ENCODE measurements at regions not wholly inside any gene's neighbourhood (a gene's known extent, or its start where the extent isn't known, plus 50 kb on each side); places are given as distances from the start of the nearest gene placed in this dataset.
"Not testable (repeated sequence)": the region's sequence is repeated elsewhere in the genome, so short reads cannot be mapped to it uniquely, and the experiment has no call there.

GRCh38 chr5:126002222-126002897 lies 420.8 kb upstream of the GRAMD2B start:
- no peak for DNase-seq

GRCh38 chr5:126003309-126003708 lies 419.9 kb upstream of the GRAMD2B start:
- DNase-seq = no peak

- no peak for DNase-seq
Measured at GRCh38 chr5:126004636-126005035, 418.6 kb upstream of the GRAMD2B start.

GRCh38 chr5:126007841-126008240 lies 415.4 kb upstream of the GRAMD2B start:
- DNase-seq = no peak

DNA sequence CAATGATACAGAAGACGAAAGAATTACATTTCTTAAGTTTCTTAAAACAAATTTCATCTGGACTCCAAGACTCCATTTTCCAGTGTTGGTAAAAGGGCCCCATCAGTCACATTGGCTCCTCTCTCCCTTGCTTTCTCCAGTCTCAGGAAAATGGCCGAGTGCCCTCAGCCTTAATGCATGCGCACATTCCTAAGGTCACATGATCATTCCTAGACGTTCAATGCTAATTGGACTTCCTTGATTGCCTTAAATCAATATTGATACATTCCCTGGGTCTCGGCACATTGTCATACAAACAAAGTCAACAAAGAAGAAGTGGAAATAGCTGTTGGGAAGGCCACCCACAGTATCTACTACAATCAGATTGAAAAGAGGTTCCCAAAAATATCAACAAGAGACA lies 413.6 kb upstream of the GRAMD2B start:
- DNase-seq = no peak

DNA sequence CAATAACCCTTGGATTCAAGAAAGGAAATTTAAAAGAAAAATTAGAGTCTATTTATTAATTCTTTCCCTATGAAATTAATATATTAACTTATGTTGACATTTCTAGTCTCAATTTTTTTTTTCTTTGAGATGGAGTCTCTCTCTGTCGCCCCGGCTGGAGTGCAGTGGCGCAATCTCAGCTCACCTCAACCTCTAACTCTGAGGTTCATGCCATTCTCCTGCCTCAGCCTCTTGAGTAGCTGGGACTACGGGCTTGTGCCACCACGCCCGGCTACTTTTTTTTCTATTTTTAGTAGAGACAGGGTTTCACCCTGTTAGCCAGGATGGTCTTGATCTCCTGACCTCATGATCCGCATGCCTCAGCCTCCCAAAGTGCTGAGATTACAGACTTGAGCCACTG lies 411.7 kb upstream of the GRAMD2B start:
- DNase-seq = not testable (repeated sequence)

DNA sequence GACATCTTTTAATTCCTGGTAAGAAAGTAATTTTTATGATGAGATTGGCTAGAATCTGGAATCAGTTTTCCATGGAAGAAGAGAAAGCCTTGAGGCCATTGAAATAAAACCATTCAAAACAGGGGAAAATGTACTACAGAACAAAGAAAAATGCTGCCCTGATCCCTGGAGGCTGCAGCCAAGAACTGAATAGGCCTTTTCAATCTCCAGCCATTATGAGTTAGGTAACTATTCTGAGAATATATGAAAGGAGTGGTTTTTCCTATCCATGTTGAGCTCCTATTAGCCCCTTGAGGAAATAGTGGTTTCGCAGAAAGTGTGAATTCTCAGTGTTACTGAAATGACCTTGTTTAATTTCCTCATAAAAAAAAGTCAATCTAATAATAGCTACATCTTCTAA lies 408.5 kb upstream of the GRAMD2B start:
- no peak for DNase-seq

DNA sequence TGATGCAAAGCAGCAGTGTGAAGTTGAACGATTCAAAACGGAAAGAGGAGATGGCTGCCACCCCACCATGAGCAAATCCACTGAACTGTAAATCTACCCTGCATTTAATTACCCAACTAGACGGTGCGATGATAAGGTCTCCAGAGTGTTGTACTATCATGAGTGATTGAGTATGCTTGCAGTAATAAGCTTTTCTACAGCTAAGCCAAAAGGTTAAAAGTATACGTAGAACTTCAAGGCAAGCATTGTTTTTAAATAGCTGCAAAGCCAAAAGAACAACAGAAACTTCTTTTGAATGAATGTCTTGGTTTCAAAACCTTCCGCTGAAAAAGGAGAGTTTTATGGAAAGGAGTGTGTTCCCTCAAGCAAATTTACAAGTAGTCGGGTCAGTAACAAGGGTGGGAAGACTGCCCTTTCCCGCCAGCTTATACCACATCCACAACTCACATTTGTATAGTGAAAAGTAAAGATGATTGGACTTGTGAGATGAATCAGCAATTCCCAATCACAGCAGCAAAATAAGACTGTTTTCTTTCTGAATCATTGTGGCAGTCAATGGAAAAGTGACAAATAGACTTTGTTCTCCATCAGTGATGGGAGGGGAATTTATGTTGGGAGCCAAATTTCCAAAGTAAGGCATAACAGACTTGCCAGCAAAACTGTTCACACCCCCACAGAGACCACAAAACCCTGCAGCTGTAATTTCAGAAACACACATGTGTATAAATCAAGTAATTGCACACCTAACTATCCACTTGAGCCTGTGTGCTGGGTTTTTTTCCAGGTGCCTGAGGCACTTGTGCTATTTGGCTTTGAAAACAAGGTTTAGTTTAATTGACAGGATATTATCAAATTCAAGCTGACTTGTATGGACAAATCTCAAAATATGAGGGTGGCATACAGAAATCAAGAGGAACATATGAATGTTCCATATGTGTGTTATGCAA lies 407.7 kb upstream of the GRAMD2B start:
- DNase-seq = no peak

DNA sequence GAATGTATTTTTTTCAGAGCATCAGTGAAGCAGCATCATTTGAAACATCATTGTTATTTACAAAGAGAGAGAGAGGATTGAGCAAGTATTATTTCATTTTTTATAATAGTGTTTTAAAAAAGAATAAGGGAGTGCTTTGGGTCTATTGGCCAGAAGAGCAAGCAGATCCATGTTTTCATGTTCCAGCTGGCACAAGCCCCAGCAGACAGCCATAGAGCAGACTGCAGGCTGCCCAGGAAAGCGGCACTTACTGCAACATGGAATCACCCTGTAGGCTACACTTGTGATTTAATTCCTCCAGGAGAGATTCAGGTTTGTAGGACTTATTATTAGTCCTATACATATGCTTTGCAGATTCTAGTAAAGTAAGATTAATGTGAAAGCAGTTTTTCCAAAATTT lies 407.0 kb upstream of the GRAMD2B start:
- DNase-seq = no peak

GRCh38 chr5:126017096-126017495 lies 406.1 kb upstream of the GRAMD2B start:
- no peak for DNase-seq

DNA sequence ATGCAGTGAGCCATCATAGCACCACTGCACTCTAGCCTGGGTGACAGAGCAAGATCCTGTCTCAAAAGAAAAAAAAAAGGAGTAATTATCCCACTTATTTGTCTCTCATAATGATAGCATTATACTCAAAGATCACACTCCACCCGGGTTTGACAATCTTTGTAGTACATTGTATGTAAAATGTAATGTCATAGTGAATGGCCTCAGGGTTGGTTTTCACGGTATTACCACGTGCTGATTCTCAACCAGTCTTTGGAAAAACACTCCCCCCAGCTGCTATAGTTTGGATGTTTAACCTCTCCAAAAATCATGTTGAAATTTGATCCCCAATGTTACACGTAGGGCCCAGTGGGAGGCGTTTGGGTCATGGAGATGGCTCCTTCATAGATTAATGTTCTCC lies 402.4 kb upstream of the GRAMD2B start:
- DNase-seq = no peak

DNA sequence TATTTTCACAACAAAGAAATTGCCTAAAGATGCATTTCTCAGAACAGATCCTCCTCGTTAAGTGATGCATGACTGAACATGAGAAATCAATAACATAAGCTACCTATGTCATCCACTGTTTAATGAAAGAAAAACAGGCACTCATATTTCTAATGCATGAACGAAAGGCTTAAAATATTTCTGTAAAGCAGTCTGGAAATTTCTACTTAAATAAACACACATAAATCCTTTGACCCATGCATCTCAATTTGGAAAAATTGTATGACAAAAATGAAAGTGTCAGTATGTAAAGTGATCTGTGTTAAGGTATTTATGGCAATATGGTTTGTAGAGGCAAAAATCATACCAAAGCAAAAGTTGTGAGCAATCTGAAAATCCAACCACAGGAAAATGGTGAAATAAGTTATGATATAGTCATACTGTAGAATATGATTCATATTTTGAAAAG lies 399.2 kb upstream of the GRAMD2B start:
- DNase-seq = no peak

DNA sequence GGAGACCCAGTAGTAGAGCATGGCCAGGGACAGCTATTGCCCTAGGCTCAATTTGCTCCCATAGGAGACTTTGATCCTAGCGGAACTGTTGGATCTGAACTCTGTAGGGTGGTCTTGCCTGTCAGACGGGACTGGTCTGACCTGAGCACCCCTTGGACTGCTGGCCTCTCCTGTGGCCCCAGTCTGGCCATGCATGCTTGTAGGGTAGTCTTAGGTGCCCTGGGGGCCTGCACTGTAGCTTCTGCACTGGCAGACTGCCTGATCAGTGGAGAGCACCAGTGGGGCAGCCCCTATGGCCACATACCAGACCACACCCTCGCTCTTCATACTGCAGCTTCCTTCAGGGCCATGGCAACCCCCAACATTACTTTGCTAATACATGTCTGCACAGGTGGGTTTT lies 396.1 kb upstream of the GRAMD2B start:
- DNase-seq = no peak

GRCh38 chr5:126027652-126028051 lies 395.6 kb upstream of the GRAMD2B start:
- no peak for DNase-seq

- DNase-seq = no peak
Measured at GRCh38 chr5:126028336-126028735, 394.9 kb upstream of the GRAMD2B start.

GRCh38 chr5:126029282-126029681 lies 393.9 kb upstream of the GRAMD2B start:
- DNase-seq = not testable (repeated sequence)

DNA sequence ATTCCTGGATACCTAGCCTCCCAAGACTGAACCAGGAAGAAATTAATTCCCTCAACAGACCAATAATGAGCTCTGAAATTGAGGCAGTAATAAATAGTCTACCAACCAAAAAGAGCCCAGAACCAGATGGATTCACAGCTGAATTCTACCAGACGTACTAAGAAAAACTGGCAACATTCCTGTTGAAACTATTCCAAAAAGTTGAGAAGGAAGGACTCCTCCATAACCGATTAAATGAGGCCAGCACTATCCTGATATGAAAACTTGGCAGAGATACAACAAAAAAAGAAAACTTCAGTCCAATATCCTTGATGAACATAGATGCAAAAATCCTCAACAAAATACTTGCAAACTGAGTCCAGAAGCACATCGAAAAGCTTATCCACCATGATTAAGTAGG lies 392.5 kb upstream of the GRAMD2B start:
- DNase-seq = no peak

- DNase-seq = no peak
Measured at GRCh38 chr5:126031989-126032716, 391.1 kb upstream of the GRAMD2B start.

- no peak for DNase-seq
Measured at GRCh38 chr5:126043688-126044087, 379.5 kb upstream of the GRAMD2B start.

DNA sequence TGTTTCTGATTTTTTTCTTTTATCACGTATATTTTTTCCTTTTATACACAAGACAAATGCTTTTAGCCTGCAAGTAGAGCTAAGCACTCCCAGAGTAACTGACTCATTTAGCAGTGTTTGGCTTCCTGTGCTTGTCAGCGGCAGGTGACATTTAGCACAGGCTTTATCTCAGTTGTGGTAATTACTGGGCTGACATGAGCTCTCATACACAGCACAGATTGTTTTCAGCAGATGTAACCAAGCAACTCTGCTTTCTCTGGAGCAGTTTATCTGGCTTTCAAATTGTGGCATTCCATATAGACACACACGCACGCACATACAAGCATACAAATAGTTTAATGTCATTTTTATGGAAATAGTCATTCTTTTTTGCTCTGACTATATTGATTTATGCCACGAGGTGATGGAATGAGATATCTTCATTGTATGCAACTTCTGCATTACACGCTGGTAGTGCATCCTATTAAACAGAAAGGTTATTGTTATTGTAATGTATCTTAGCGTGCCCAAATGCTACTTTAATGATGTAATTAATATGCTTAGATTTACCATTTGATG lies 379.0 kb upstream of the GRAMD2B start:
- DNase-seq = no peak

DNA sequence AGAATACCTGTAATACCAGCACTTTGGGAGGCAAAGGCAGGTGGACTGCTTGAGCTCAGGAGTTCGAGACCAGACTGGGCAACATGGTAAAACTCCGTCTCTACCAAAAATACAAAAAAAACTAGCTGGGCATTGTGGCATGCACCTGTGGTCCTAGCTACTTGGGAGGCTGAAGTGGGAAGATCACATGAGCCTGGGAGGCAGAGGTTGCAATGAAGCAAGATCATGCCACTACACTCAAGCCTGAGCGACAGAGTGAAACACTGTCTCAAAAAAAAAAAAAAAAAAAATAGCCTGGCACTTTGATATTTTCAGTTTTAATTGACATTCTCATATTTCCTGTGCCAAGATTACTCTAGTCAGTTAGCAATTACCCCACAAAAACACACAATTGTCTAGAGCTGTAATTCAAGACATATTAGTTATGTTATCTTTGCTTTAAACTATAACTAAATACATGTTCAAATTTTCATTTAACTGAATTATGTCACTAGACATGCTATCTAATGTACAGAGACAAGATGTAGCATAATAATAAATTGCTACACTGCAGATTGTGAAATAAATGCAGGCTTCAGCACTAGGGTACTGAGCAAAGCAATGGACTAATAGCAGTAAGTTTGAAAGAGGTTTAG lies 378.2 kb upstream of the GRAMD2B start:
- DNase-seq = no peak

- no peak for DNase-seq
Measured at GRCh38 chr5:126046318-126046717, 376.9 kb upstream of the GRAMD2B start.
